HEK293 (cell line): ENCODE measurements at regions not wholly inside any gene's neighbourhood (a gene's known extent, or its start where the extent isn't known, plus 50 kb on each side); places are given as distances from the start of the nearest gene placed in this dataset.

Experiments
- CTCF ChIA-PET: fragments of 350-600 bp; formaldehyde crosslinking; extraction: SDS; loops from one replicate; lab custom pipeline; 2021; ENCODE audit warnings: antibody characterized with exemption; lab: Yijun Ruan, JAX
- POLR2A ChIA-PET: fragments of 300-600 bp; formaldehyde crosslinking; extraction: SDS; loops from one replicate; lab custom pipeline; 2020; ENCODE audit warnings: antibody characterized with exemption, inconsistent platforms; lab: Yijun Ruan, JAX
- H3K27ac ChIP-seq: fragments of 200-500 bp; sonication (Bioruptor generic); 2 replicates; pipeline ENCODE4 v1.5.1; 2014; ENCODE audit warnings: low read depth, low read length, control low read depth, inconsistent platforms; ENCODE audit errors: extremely low read depth
- H3K36me3 ChIP-seq, 2 experiments: fragments of 200-500 bp in 1 of 2; sonication (Bioruptor generic) in 1 of 2; 1 replicate in 1 of 2; 2 replicates in 1 of 2; pipeline ENCODE4 v1.5.1; 2014 to 2017; ENCODE audit warnings: inconsistent platforms in 2 of 2, low read length in 2 of 2; ENCODE audit not compliant: control insufficient read depth in 2 of 2, insufficient read depth in 1 of 2
- H3K4me1 ChIP-seq: fragments of 200-500 bp; sonication (Bioruptor generic); 2 replicates; pipeline ENCODE4 v1.5.1; 2014; ENCODE audit warnings: mild to moderate bottlenecking, low read length, inconsistent platforms; ENCODE audit not compliant: control insufficient read depth, insufficient read depth
- H3K4me3 ChIP-seq: 2 replicates; pipeline ENCODE4 v1.5.1; 2011; ENCODE audit warnings: low read depth, mild to moderate bottlenecking, control low read depth, low read length, moderate library complexity
- H3K9me3 ChIP-seq: fragments of 200-500 bp; sonication (Bioruptor generic); 2 replicates; pipeline ENCODE4 v1.5.1; 2014; ENCODE audit warnings: low read depth, low read length, inconsistent platforms; ENCODE audit not compliant: control insufficient read depth, insufficient read depth
- ATF2 ChIP-seq: fragments of 450-650 bp; formaldehyde crosslinking; IDR thresholded peaks from 2 replicates; pipeline ENCODE4 v1.5.1; 2016; ENCODE audit warnings: missing biosample characterization, missing genetic modification characterization, low read depth
- GFI1B ChIP-seq: fragments of 450-650 bp; formaldehyde crosslinking; IDR thresholded peaks from 2 replicates; pipeline ENCODE4 v1.5.1; 2016; ENCODE audit warnings: missing biosample characterization, missing genetic modification characterization
- HIC1 ChIP-seq: fragments of 450-650 bp; formaldehyde crosslinking; IDR thresholded peaks from 2 replicates; pipeline ENCODE4 v1.5.1; 2016; ENCODE audit warnings: missing biosample characterization, missing genetic modification characterization
- KLF10 ChIP-seq: fragments of 450-650 bp; IDR thresholded peaks from 2 replicates; pipeline ENCODE4 v1.5.1; 2018; ENCODE audit warnings: missing biosample characterization, mild to moderate bottlenecking, missing genetic modification characterization
- PRDM10 ChIP-seq: fragments of 450-650 bp; formaldehyde crosslinking; IDR thresholded peaks from 2 replicates; pipeline ENCODE4 v1.5.1; 2016; ENCODE audit warnings: missing biosample characterization, missing genetic modification characterization
- SP3 ChIP-seq: fragments of 450-650 bp; formaldehyde crosslinking; IDR thresholded peaks from 2 replicates; pipeline ENCODE4 v1.5.1; 2016; ENCODE audit warnings: missing biosample characterization, missing genetic modification characterization
- ZNF16 ChIP-seq: fragments of 450-650 bp; formaldehyde crosslinking; IDR thresholded peaks from 2 replicates; pipeline ENCODE4 v1.5.1; 2016; ENCODE audit warnings: low read depth, missing biosample characterization, missing genetic modification characterization
- ZNF169 ChIP-seq: fragments of 450-650 bp; formaldehyde crosslinking; IDR thresholded peaks from 2 replicates; pipeline ENCODE4 v1.5.1; 2016; ENCODE audit warnings: missing biosample characterization, missing genetic modification characterization
- ZNF175 ChIP-seq: fragments of 450-650 bp; formaldehyde crosslinking; IDR thresholded peaks from 2 replicates; pipeline ENCODE4 v1.5.1; 2016; ENCODE audit warnings: missing biosample characterization, missing genetic modification characterization
- ZNF248 ChIP-seq: fragments of 450-650 bp; formaldehyde crosslinking; IDR thresholded peaks from 2 replicates; pipeline ENCODE4 v1.5.1; 2017; ENCODE audit warnings: missing biosample characterization, missing genetic modification characterization
- ZNF398 ChIP-seq: fragments of 450-650 bp; formaldehyde crosslinking; IDR thresholded peaks from 2 replicates; pipeline ENCODE4 v1.5.1; 2017; ENCODE audit warnings: missing biosample characterization, missing genetic modification characterization
- ZNF404 ChIP-seq: fragments of 450-650 bp; formaldehyde crosslinking; IDR thresholded peaks from 2 replicates; pipeline ENCODE4 v1.5.1; 2017; ENCODE audit warnings: missing biosample characterization, missing genetic modification characterization
- ZNF510 ChIP-seq: fragments of 450-650 bp; formaldehyde crosslinking; IDR thresholded peaks from 2 replicates; pipeline ENCODE4 v1.5.1; 2018; ENCODE audit warnings: mild to moderate bottlenecking, missing genetic modification characterization, missing biosample characterization; ENCODE audit not compliant: insufficient replicate concordance
- ZNF521 ChIP-seq: fragments of 450-650 bp; formaldehyde crosslinking; IDR thresholded peaks from 2 replicates; pipeline ENCODE4 v1.5.1; 2017; ENCODE audit warnings: missing biosample characterization, mild to moderate bottlenecking, missing genetic modification characterization
- ZNF560 ChIP-seq: fragments of 450-650 bp; formaldehyde crosslinking; IDR thresholded peaks from 2 replicates; pipeline ENCODE4 v1.5.1; 2017; ENCODE audit warnings: missing biosample characterization, missing genetic modification characterization, borderline replicate concordance
- ZNF701 ChIP-seq: fragments of 450-650 bp; formaldehyde crosslinking; IDR thresholded peaks from 2 replicates; pipeline ENCODE4 v1.5.1; 2016; ENCODE audit warnings: missing biosample characterization, missing genetic modification characterization
- ZNF830 ChIP-seq: fragments of 450-650 bp; IDR thresholded peaks from 2 replicates; pipeline ENCODE4 v1.5.0; 2018; ENCODE audit warnings: missing biosample characterization, missing genetic modification characterization, low read depth, mild to moderate bottlenecking, moderate library complexity
- ZSCAN18 ChIP-seq: fragments of 450-650 bp; formaldehyde crosslinking; IDR thresholded peaks from 2 replicates; pipeline ENCODE4 v1.5.1; 2016; ENCODE audit warnings: missing biosample characterization, missing genetic modification characterization

- no peaks in the 10 kb centered on the region for H3K9me3 ChIP-seq
- no peaks in the 10 kb centered on the region for H3K36me3 ChIP-seq
- no peak overlapping the region for H3K4me3 ChIP-seq
- H3K27ac ChIP-seq, result no peak overlapping the region
- CTCF ChIA-PET, result interaction anchor here (1.0 kb wide), 1 partner anchor 72 kb away, joined by 3 read pairs; no protein-coding TSS in a partner anchor
- POLR2A ChIA-PET, result no interaction called here
- peaks cover 7% of the 10 kb centered on the region; the same call in 1 of the 2 replicates for H3K4me1 ChIP-seq
- TF ChIP-seq ZNF175 (tag by site-specific recombination) (no peak), ZNF521 (no peak), ZNF560 (tag by site-specific recombination) (no peak), ZNF169 (no peak), ZSCAN18 (tag by site-specific recombination) (no peak), ATF2 (tag by site-specific recombination) (no peak), ZNF510 (no peak), ZNF701 (no peak), GFI1B (tag by site-specific recombination) (no peak), PRDM10 (tag by site-specific recombination) (no peak), HIC1 (tag by site-specific recombination) (no peak), ZNF404 (tag by site-specific recombination) (no peak), KLF10 (tag by site-specific recombination) (no peak), ZNF16 (no peak), ZNF830 (no peak), SP3 (no peak), ZNF398 (tag by site-specific recombination) (no peak), ZNF248 (tag by site-specific recombination) (no peak)
These were observed 300.9 kb downstream of the WDR11 start for GRCh38 chr10:121152033-121152432.
